GM12878 (cell line): ENCODE measurements at regions not wholly inside any gene's neighbourhood (a gene's known extent, or its start where the extent isn't known, plus 50 kb on each side); places are given as distances from the start of the nearest gene placed in this dataset.
A peak's percentile ranks its signal among the peaks of the same experiment; 100 is the strongest.

Experiments used
- ATAC-seq: fragments of 200-7000 bp; cut with Tn5 transposase; 3 replicates; pipeline ENCODE4 v1.9.1; 2020; ENCODE audit warnings: mild to moderate bottlenecking, moderate library complexity
- BruUV-seq: library from RNA; stranded (reverse); fragments of 400-500 nt; replicated peaks from 2 replicates; lab custom pipeline; 2021; lab: Mats Ljungman, UMichigan
- CTCF ChIA-PET: fragments of 300-600 bp; sonication (Branson Sonifier 250); formaldehyde crosslinking; extraction: SDS; loops from one replicate; lab custom pipeline; 2021; ENCODE audit warnings: inconsistent platforms; lab: Yijun Ruan, JAX
- POLR2A ChIA-PET: fragments of 350-600 bp; formaldehyde crosslinking; extraction: SDS; loops from one replicate; lab custom pipeline; 2021; ENCODE audit warnings: inconsistent platforms; lab: Charles Lee
- RAD21 ChIA-PET: fragments of 300-600 bp; sonication (Branson Sonifier 250); formaldehyde crosslinking; loops from one replicate; lab custom pipeline; 2023; ENCODE audit warnings: antibody characterized with exemption; ENCODE audit not compliant: unreplicated experiment; lab: Charles Lee
- SMC1A ChIA-PET: fragments of 300-600 bp; sonication (Branson Sonifier 250); formaldehyde crosslinking; loops from one replicate; lab custom pipeline; 2023; ENCODE audit not compliant: unreplicated experiment, uncharacterized antibody; lab: Charles Lee
- DNase-seq: peaks from one replicate; pipeline ENCODE4 v3.0.0-alpha.2; 2011; ENCODE audit warnings: low read depth, low spot score
- FAIRE-seq: peaks from 3 replicates; lab custom pipeline; 2011; peaks lifted over from hg19 to GRCh38; lab: Jason Lieb, UNC
- H2AFZ ChIP-seq: 2 replicates; pipeline ENCODE4 v1.6.0; 2011; ENCODE audit warnings: low read depth, low read length, control low read depth; ENCODE audit not compliant: control insufficient read depth
- H3K27ac ChIP-seq: 2 replicates; pipeline ENCODE4 v1.5.1; 2011; ENCODE audit warnings: control low read depth; ENCODE audit not compliant: control insufficient read depth, insufficient read depth
- H3K27me3 ChIP-seq, 2 experiments: replicated peaks in 1 of 2; 2 replicates each; pipeline versions ENCODE4 v1.6.0 to v1.6.1; 2011; ENCODE audit warnings: low read length in 1 of 2; ENCODE audit not compliant: control insufficient read depth in 2 of 2, insufficient read depth in 2 of 2
- H3K36me3 ChIP-seq, 2 experiments: 2 replicates each; pipeline ENCODE4 v1.5.1; 2011; ENCODE audit warnings: low read length in 1 of 2; ENCODE audit not compliant: control insufficient read depth in 2 of 2, insufficient read depth in 2 of 2
- H3K4me1 ChIP-seq: 2 replicates; pipeline ENCODE4 v1.6.1; 2011; ENCODE audit warnings: mild to moderate bottlenecking, low read length, moderate library complexity, mixed read lengths; ENCODE audit not compliant: control insufficient read depth, insufficient read depth
- H3K4me2 ChIP-seq: 2 replicates; pipeline ENCODE4 v1.6.0; 2011; ENCODE audit warnings: control low read depth; ENCODE audit not compliant: control insufficient read depth, insufficient read depth
- H3K4me3 ChIP-seq: fragments of 200-600 bp; sonication (generic); 2 replicates; pipeline ENCODE4 v1.5.1; 2016
- H3K79me2 ChIP-seq: 2 replicates; pipeline ENCODE4 v1.6.0; 2011; ENCODE audit warnings: low read length; ENCODE audit not compliant: control insufficient read depth, insufficient read depth
- H3K9ac ChIP-seq: 2 replicates; pipeline ENCODE4 v1.8.0; 2011; ENCODE audit warnings: low read length, control low read depth, mixed read lengths; ENCODE audit not compliant: control insufficient read depth, insufficient read depth
- H3K9me3 ChIP-seq: replicated peaks from 3 replicates; pipeline ENCODE4 v1.5.1; 2011; ENCODE audit warnings: mild to moderate bottlenecking, low read length; ENCODE audit not compliant: control insufficient read depth, insufficient read depth
- H4K20me1 ChIP-seq: 2 replicates; pipeline ENCODE4 v1.6.0; 2011; ENCODE audit not compliant: control insufficient read depth, insufficient read depth
- ATF7 ChIP-seq: fragments of 450-650 bp; IDR thresholded peaks from 2 replicates; pipeline ENCODE4 v1.6.1; 2016; ENCODE audit warnings: low read depth, mild to moderate bottlenecking
- E2F8 ChIP-seq: fragments of 450-650 bp; IDR thresholded peaks from 2 replicates; pipeline ENCODE4 v1.6.1; 2018; ENCODE audit warnings: mild to moderate bottlenecking, low read depth, moderate library complexity; ENCODE audit not compliant: partially characterized antibody
- E4F1 ChIP-seq: fragments of 450-650 bp; IDR thresholded peaks from 2 replicates; pipeline ENCODE4 v1.6.1; 2018; ENCODE audit warnings: borderline replicate concordance, mild to moderate bottlenecking; ENCODE audit not compliant: partially characterized antibody
- EGR1 ChIP-seq, 2 experiments: IDR thresholded peaks; 1 replicate in 1 of 2; 2 replicates in 1 of 2; pipeline ENCODE4 v1.6.1; 2011 to 2012; ENCODE audit warnings: low read depth in 2 of 2, low read length in 2 of 2, borderline replicate concordance in 1 of 2, mild to moderate bottlenecking in 1 of 2, moderate library complexity in 1 of 2
- MEF2A ChIP-seq: IDR thresholded peaks from 2 replicates; pipeline ENCODE4 v1.6.1; 2011; ENCODE audit warnings: low read depth, mild to moderate bottlenecking, low read length, moderate library complexity; ENCODE audit not compliant: insufficient read depth
- NFIC ChIP-seq: IDR thresholded peaks from 2 replicates; pipeline ENCODE4 v1.6.1; 2012; ENCODE audit warnings: low read depth, mild to moderate bottlenecking, inconsistent platforms, low read length, moderate library complexity
- NFYA ChIP-seq: IDR thresholded peaks from 2 replicates; pipeline ENCODE4 v1.6.1; 2011; ENCODE audit warnings: low read depth, mild to moderate bottlenecking, low read length, improper control_type of control experiment, borderline replicate concordance
- PKNOX1 ChIP-seq: fragments of 450-650 bp; IDR thresholded peaks from 2 replicates; pipeline ENCODE4 v1.6.1; 2016; ENCODE audit warnings: mild to moderate bottlenecking
- PML ChIP-seq: IDR thresholded peaks from 2 replicates; pipeline ENCODE4 v1.6.1; 2012; ENCODE audit warnings: low read length, inconsistent platforms
- POLR2A ChIP-seq: IDR thresholded peaks from 2 replicates; pipeline ENCODE4 v1.6.1; 2011; ENCODE audit warnings: low read depth, mild to moderate bottlenecking, low read length
- RUNX3 ChIP-seq: IDR thresholded peaks from 2 replicates; pipeline ENCODE4 v1.6.1; 2012; ENCODE audit warnings: low read length, inconsistent platforms
- SIN3A ChIP-seq: IDR thresholded peaks from 2 replicates; pipeline ENCODE4 v1.6.1; 2012; ENCODE audit warnings: low read depth, low read length, improper control_type of control experiment
- SMC3 ChIP-seq: IDR thresholded peaks from 2 replicates; pipeline ENCODE4 v1.6.1; 2011; ENCODE audit warnings: low read length, improper control_type of control experiment, borderline replicate concordance
- SRF ChIP-seq, 2 experiments: IDR thresholded peaks; 2 replicates each; pipeline ENCODE4 v1.6.1; 2011; ENCODE audit warnings: low read depth in 2 of 2, low read length in 2 of 2, mild to moderate bottlenecking in 1 of 2, moderate library complexity in 1 of 2
- ZBTB4 ChIP-seq: fragments of 450-650 bp; formaldehyde crosslinking; IDR thresholded peaks from 2 replicates; pipeline ENCODE4 v1.4.0; 2022; ENCODE audit warnings: mild to moderate bottlenecking, moderate library complexity
- WGBS: methylation state at CpG from one replicate; pipeline ENCODE4 v1.1.6; 2016; ENCODE audit warnings: low lambda C conversion rate; ENCODE audit not compliant: insufficient replicate concordance, insufficient coverage; ENCODE audit errors: missing lambda C conversion rate; 5-methylcytosine and 5-hydroxymethylcytosine counted together
- in situ Hi-C: fragments of 300-500 bp; cut with MboI; formaldehyde crosslinking; loops from 9 replicates; pipeline ENCODE4 v1.14.3; 2018; ENCODE audit warnings: mixed read lengths
- intact Hi-C: fragments of 100-400 bp; cut with micrococcal nuclease; formaldehyde crosslinking; loops from one replicate; pipeline ENCODE4 v1.14.2; 2022; ENCODE audit not compliant: unreplicated experiment

GRCh38 chr10:93198401-93199131 lies 124.9 kb downstream of the CYP26A1 start:
- no TSS peak for BruUV-seq
- Histone ChIP-seq H3K27ac (no peak overlapping the region), H3K9ac (no peak overlapping the region), H3K4me2 (peak overlapping the region; percentile 57), H3K4me3 (0 out of 2 replicates have a peak overlapping the region, but pooled peaks have one; percentile 30), H4K20me1 (no peaks in the 10 kb centered on the region), H3K9me3 (no peaks in the 10 kb centered on the region), H3K27me3 (no peaks in the 10 kb centered on the region), H3K36me3 (no peaks in the 10 kb centered on the region), H3K79me2 (no peaks in the 10 kb centered on the region), H2AFZ (no peak overlapping the region), H3K4me1 (peaks cover 7% of the 10 kb centered on the region)
- no peak for ATAC-seq
- intact Hi-C loops = no loop called here
- ChIA-PET RAD21 (no interaction called here), CTCF (no interaction called here), SMC1A (interaction anchor here (0.8 kb wide), 1 partner anchor 42 kb away, joined by 4 read pairs; no protein-coding TSS in a partner anchor), POLR2A (no interaction called here)
- FAIRE-seq = peak; percentile 75
- WGBS = 54% methylated on average over 9 of the region's 9 CpGs
- DNase-seq = no peak
- in situ Hi-C loops = no loop called here
- TF ChIP-seq ATF7 (no peak), NFYA (no peak), E2F8 (no peak), EGR1 (IDR thresholded peaks at IDR 0.05; ENCODE audit: borderline replicate concordance in 1 of 2, low read depth in 2 of 2, low read length in 2 of 2) (no peak), RUNX3 (no peak), NFIC (no peak), SMC3 (no peak), PML (no peak), PKNOX1 (no peak), SRF (IDR thresholded peaks at IDR 0.05; ENCODE audit: low read depth in 2 of 2, low read length in 2 of 2) (no peak), SIN3A (no peak), E4F1 (no peak), POLR2A (no peak), ZBTB4 (CRISPR knock-in tag) (no peak), MEF2A (no peak)
